Hindlimb muscle (tissue), 1 donor: ENCODE measurements at regions not wholly inside any gene's neighbourhood (a gene's known extent, or its start where the extent isn't known, plus 50 kb on each side); places are given as distances from the start of the nearest gene placed in this dataset.

Experiments
- DNase-seq: peaks from one replicate; pipeline ENCODE4 v3.0.0-alpha.2; 2013

GRCh38 chr5:31137676-31138075 lies 55.8 kb upstream of the CDH6 start:
- DNase-seq: no peak

DNA sequence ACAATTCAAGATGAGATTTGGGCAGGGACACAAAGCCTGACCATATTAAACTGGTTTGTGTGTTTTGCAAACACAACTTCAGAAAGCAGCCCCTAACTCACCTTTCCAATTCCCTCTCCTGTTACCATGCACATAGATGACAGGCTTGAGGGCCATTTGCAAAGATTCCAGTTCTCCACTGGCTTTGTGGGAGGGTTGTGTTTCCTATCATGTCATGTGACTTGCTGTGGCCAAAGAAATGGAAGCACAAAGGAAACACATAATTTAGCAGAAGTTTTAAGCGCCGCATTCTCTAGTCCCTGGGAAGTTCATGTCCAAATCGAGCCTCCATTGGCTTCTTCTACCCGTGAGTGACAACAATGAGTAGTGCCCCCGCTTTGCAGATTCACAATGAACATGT lies 57.9 kb upstream of the CDH6 start:
- no peak for DNase-seq

DNA sequence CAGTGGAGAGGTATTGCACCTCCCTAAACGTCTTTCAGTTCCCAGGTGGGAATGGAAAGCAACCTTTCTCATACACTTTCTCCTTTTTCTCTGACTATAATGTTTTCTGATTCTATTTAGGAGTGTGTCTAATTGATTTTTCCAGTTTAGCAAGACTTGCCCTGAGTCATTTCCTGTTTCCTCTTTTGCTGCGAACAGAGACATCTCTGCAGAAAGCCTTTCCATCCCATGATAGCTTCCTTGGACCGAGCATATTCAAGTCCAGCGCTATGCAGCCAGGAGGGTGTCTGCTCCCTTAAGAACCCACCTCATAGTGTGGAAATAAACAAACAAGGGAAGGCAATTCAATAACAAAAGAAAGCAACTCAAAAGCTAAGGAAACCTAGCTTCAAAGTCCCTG lies 60.0 kb upstream of the CDH6 start:
- DNase-seq: no peak

DNA sequence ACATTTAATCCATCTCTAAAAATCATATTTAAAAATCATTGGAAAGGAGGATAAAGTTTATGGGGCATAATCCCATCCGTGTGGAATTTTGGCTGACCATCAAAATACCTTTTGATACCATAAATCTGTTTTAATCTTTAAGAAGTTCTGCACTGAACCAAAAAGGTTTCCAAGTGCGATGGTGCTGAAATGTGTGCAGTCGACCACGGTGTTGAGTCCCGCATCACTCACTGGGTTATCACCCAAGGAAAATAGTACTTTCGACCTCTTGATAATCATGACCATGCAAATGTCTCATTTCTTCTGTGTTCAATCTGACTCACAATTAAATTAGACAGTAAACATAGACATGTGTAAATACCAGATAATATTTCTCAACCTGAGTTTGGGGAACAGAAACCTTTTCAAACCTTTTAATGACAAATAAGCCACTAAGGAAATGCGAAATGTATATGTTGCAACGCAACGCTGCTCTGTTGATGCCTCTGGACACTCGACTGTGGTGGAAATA lies 62.0 kb upstream of the CDH6 start:
- no peak for DNase-seq

DNA sequence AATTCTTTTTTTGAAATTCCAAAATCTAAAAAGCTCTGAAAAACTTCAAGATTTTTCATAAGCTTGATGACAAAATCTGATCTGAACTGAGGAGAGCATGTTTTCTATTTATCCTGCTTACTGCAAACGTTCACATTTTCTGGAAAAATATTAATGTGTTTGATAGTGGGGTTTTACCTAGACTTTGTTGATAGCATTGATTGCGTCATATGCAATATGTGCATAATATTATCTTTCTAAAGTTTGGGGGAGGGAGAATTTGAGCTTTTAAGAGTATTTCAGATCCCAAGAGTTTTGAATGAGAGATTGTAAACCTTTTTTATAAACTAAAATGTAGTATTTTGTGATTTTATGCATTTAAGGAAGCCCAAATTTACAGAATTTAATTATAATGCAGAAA lies 62.8 kb upstream of the CDH6 start:
- no peak for DNase-seq

GRCh38 chr5:31124651-31125305 lies 68.7 kb upstream of the CDH6 start:
- no peak for DNase-seq

DNA sequence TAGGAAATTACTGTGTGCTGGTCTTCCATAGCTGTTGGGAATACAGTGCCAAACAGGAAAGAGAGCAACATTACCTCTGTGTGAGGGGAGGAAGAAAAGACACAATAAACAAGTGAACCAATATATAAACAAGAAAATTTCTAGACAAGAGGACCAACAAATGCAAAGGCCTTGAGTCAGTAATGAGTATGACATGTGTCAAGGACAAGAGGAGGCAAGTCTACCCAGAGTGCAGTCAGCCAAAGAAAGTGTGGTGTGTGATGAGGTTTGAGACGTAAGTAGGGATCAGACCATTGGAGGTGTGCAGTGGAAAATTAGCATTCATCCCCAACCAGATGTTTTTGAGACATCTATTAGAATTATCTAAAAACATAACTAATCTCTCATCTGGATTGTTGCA lies 69.5 kb upstream of the CDH6 start:
- no peak for DNase-seq

DNA sequence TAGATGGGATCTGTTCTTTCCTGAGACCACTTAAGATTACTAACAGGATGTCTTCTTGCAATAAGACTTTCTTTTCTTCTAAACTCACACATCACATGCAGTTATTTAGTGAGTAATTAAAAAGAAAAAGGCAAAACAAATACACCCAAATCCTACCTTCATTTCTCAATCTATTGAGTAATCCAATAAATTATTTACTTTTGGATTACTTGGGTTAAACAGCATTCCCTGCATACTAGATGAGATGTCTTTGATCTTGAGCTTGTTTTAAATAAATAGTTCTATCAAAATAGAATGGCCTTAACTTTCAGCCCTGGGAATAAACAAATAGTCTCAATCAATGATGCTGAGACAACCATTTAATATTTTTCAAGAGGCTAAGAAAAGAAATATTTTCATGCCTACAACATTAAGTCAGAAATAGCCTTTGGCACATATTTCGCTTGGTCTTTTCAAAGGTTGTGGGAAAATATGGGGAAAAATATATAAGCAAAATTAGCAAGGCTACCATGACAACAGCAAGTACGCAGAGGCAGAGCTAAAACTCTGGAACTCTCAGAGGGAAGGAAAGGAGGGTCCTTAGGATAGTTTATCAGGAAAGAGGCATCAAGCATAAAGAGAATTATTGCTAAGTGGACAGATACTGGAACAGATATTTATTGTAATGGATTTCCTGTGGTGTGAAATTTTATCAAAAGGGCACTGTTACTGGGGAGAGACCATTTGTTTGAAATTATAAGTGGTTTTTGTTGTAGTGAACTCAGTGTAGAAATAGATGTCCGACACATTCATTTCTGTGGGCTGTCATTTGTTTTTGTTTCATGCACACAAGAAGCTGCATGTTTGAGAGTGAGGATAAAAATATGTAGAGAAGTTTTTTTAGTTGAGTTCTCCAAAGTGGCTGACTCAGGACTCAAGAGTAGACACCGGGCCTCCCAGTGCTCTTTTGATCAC lies 70.2 kb upstream of the CDH6 start:
- DNase-seq: no peak

DNA sequence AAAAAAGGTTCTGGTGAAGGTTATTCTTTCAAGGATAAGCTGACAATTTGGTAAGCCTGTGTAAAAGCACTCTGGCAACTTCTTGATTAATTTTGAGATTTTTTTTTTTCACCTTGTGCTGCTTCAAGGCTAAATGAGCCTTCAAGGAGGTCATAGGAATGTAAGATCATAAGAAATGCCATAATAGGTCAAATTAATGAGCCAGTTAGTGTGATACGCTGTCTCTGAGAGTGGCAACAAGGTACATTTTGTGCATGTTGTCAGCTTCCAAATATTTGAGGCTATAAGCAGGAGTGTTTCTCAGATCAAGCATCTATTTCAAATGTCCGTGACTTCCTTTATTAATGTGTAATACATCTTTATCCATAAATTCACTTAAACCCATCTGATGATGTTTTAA lies 72.3 kb upstream of the CDH6 start:
- no peak for DNase-seq

GRCh38 chr5:31120642-31120948 lies 72.9 kb upstream of the CDH6 start:
- DNase-seq: no peak

GRCh38 chr5:31119938-31120641 lies 73.4 kb upstream of the CDH6 start:
- no peak for DNase-seq

GRCh38 chr5:31116466-31117031 lies 76.9 kb upstream of the CDH6 start:
- no peak for DNase-seq

DNA sequence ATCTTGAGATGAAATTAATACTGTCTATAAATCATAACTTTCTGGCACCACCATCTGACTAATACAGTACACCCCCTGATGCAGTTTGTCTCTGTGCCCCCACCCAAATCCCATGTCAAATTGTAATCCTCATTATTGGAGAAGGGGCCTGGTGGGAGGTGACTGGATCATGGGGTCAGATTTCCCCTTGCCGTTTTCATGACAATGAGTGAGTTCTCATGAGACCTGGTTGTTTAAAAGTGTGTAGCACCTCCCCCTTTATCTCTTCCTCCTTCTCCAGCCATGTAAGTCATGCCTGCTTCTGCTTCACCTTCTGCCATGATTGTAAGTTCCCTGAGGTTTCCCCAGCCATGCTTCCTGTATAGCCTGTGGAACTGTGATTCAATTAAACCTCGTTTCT lies 78.7 kb upstream of the CDH6 start:
- DNase-seq: no peak

GRCh38 chr5:31113666-31114350 lies 79.7 kb upstream of the CDH6 start:
- DNase-seq: no peak

GRCh38 chr5:31113101-31113500 lies 80.4 kb upstream of the CDH6 start:
- no peak for DNase-seq

- DNase-seq: no peak
Measured at GRCh38 chr5:31107091-31107518, 86.4 kb upstream of the CDH6 start.

DNA sequence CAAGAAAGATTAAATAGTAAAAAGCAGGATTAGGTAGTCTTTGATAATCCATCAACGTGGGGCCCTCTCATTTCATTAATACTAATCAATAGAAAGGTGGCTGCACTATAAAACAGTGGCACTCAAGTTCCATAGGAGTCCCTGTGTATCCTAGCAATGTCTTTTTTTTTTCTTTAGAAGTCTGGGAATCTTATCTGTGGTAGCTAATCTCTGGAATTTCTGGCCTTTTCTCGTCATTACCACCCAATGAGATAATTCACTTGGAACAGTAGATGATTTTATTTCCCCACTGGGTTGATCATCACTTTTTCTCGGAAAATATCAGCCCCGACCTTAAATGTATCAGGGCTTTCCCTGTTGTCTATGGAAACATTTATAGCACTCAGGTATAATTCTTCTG lies 86.8 kb upstream of the CDH6 start:
- no peak for DNase-seq

DNA sequence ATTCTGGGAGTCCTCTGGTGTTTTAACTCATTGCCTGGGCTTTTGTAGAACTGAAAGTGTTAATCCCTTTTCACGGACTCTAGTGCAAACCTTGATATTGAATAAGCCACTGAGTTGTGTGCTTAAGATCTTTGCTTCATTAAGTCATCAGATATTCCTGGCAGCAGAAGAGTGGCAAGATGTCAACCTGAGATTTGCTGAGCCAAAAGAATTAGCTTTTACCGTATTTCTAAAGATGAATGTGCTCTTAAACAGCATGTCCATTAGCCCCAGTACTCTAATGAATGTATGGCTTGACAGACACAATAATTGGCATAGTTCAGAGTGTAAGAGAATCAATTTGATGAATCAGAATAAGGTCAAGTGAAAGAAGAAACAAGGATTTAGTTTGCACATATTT lies 87.2 kb upstream of the CDH6 start:
- no peak for DNase-seq

GRCh38 chr5:31104775-31105174 lies 88.7 kb upstream of the CDH6 start:
- DNase-seq: no peak

- no peak for DNase-seq
Measured at GRCh38 chr5:31100781-31101310, 92.6 kb upstream of the CDH6 start.

GRCh38 chr5:31100047-31100575 lies 93.4 kb upstream of the CDH6 start:
- DNase-seq: no peak

- DNase-seq: no peak
Measured at GRCh38 chr5:31098811-31099210, 94.7 kb upstream of the CDH6 start.
